Pancreas (tissue), 10 donors: ENCODE measurements at regions not wholly inside any gene's neighbourhood (a gene's known extent, or its start where the extent isn't known, plus 50 kb on each side); places are given as distances from the start of the nearest gene placed in this dataset.

Experiments used
- ATAC-seq, 4 donors: fragments of 200-7000 bp; cut with Tn5 transposase; one replicate each; pipeline versions ENCODE4 v1.8.0 to v1.9.1; 2020; ENCODE audit warnings: mild to moderate bottlenecking in 4 of 4, moderate library complexity in 4 of 4
- DNase-seq, 6 donors: peaks; one replicate each; pipeline ENCODE4 v3.0.0-alpha.2; 2020
- FAIRE-seq: peaks from 2 replicates; lab custom pipeline; 2012; peaks lifted over from hg19 to GRCh38; lab: Jason Lieb, UNC
- H3K27ac ChIP-seq, 4 donors: fragments of 200-600 bp; sonication (generic); 1 replicate in 3 of 4; 2 replicates in 1 of 4; pipeline versions ENCODE4 v1.5.0 to v1.8.0; 2020
- H3K27me3 ChIP-seq, 4 donors: fragments of 200-600 bp; one replicate each; pipeline ENCODE4 v1.8.0; 2021
- H3K36me3 ChIP-seq, 3 donors: fragments of 200-600 bp; sonication (generic) in 1 of 3; one replicate each; pipeline versions ENCODE4 v1.5.0 to v1.8.0; 2020 to 2021
- H3K4me1 ChIP-seq, 3 donors: fragments of 200-600 bp; one replicate each; pipeline ENCODE4 v1.8.0; 2021
- H3K4me3 ChIP-seq, 4 donors: fragments of 200-600 bp; sonication (generic) in 2 of 4; one replicate each; pipeline versions ENCODE4 v1.5.0 to v1.8.0; 2020 to 2021
- H3K9me3 ChIP-seq, 4 donors: fragments of 200-600 bp; one replicate each; pipeline ENCODE4 v1.8.0; 2021
- WGBS, 2 donors: extraction: QIAGEN DNeasy Blood & Tissue Kit; methylation state at CpG; one replicate each; pipeline ENCODE4 v1.1.7; 2013; 5-methylcytosine and 5-hydroxymethylcytosine counted together
- intact Hi-C, 3 donors: fragments of 100-400 bp; cut with DNase I; formaldehyde crosslinking; loops; one replicate each; pipeline versions ENCODE4 v1.11.1 to v1.14.2; 2022
- TF ChIP-seq, protein P1 (sequence below), 4 donors: fragments of 200-600 bp; sonication (generic) in 3 of 4; IDR thresholded peaks; one replicate each; pipeline versions ENCODE4 v1.5.0 to v1.8.0; 2021; ENCODE audit warnings: antibody characterized with exemption in 4 of 4
- donor health status: healthy with polysubstance abuse.
- donor health status: DM: no; HTN: no; CAD: no; lungs with moderate emphysema.
- donor health status: DM: no; HTN: no; CAD: no.
- donor health status: control.
- donor health status: control.
- donor health status: Bipolar disorder and iron deficiency.
- donor health status: DM: yes; HTN: yes; CAD: no.
- donor health status: DM: no; HTN: no; CAD: no.
- donor health status: DM: no; HTN: no; CAD: no.
- donor health status: DM: yes; HTN: yes; CAD: no.

- H3K4me3 ChIP-seq, result no peak overlapping the region
- no peaks in the 10 kb centered on the region for H3K36me3 ChIP-seq
- no peaks in the 10 kb centered on the region for H3K9me3 ChIP-seq
- DNase-seq (no peak), FAIRE-seq (no peak), ATAC-seq (no peak)
- H3K4me1 ChIP-seq, result no peaks in the 10 kb centered on the region
- 68 to 71% methylated on average over 1 of the region's 1 CpG for WGBS, 2 donors
- no peaks in the 10 kb centered on the region for H3K27me3 ChIP-seq
- TF ChIP-seq, protein P1, sequence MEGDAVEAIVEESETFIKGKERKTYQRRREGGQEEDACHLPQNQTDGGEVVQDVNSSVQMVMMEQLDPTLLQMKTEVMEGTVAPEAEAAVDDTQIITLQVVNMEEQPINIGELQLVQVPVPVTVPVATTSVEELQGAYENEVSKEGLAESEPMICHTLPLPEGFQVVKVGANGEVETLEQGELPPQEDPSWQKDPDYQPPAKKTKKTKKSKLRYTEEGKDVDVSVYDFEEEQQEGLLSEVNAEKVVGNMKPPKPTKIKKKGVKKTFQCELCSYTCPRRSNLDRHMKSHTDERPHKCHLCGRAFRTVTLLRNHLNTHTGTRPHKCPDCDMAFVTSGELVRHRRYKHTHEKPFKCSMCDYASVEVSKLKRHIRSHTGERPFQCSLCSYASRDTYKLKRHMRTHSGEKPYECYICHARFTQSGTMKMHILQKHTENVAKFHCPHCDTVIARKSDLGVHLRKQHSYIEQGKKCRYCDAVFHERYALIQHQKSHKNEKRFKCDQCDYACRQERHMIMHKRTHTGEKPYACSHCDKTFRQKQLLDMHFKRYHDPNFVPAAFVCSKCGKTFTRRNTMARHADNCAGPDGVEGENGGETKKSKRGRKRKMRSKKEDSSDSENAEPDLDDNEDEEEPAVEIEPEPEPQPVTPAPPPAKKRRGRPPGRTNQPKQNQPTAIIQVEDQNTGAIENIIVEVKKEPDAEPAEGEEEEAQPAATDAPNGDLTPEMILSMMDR (IDR thresholded peaks at IDR 0.05), result no peak
- intact Hi-C loops, result no loop called here
- H3K27ac ChIP-seq, result no peak overlapping the region
Observed at GRCh38 chr3:102141928-102142239, 292.6 kb downstream of the NFKBIZ start.

- TF ChIP-seq, protein P1 (IDR thresholded peaks at IDR 0.05), result no peak
- FAIRE-seq (no peak), ATAC-seq (no peak), DNase-seq (no peak)
- Histone ChIP-seq H3K36me3 (no peaks in the 10 kb centered on the region), H3K4me1 (no peaks in the 10 kb centered on the region), H3K4me3 (no peak overlapping the region), H3K9me3 (no peaks in the 10 kb centered on the region), H3K27me3 (no peaks in the 10 kb centered on the region), H3K27ac (no peak overlapping the region)
- 62 to 76% methylated on average over 2 of the region's 2 CpGs for WGBS, 2 donors
- intact Hi-C loops, result no loop called here
Observed at GRCh38 chr3:102142379-102143060, 292.3 kb upstream of the ZPLD1 start.

- H3K36me3 ChIP-seq, result no peaks in the 10 kb centered on the region
- H3K4me3 ChIP-seq, result no peak overlapping the region
- no peak overlapping the region for H3K27ac ChIP-seq
- no peak for ATAC-seq
- FAIRE-seq, result no peak
- intact Hi-C loops, result no loop called here
- no peaks in the 10 kb centered on the region for H3K27me3 ChIP-seq
- no peaks in the 10 kb centered on the region for H3K4me1 ChIP-seq
- no peak for DNase-seq
- WGBS, 2 donors, result 90 to 94% methylated on average over 1 of the region's 1 CpG
- TF ChIP-seq, protein P1 (IDR thresholded peaks at IDR 0.05), result no peak
- H3K9me3 ChIP-seq, result no peaks in the 10 kb centered on the region
Observed at GRCh38 chr3:102143536-102143935, 291.3 kb upstream of the ZPLD1 start.

- Histone ChIP-seq H3K4me3 (no peak overlapping the region), H3K9me3 (no peaks in the 10 kb centered on the region), H3K27me3 (no peaks in the 10 kb centered on the region), H3K4me1 (no peaks in the 10 kb centered on the region), H3K36me3 (no peaks in the 10 kb centered on the region), H3K27ac (no peak overlapping the region)
- intact Hi-C loops, result no loop called here
- FAIRE-seq, result no peak
- no peak for DNase-seq
- 77 to 86% methylated on average over 3 of the region's 3 CpGs for WGBS, 2 donors
- ATAC-seq, result no peak
- TF ChIP-seq, protein P1 (IDR thresholded peaks at IDR 0.05), result no peak
Observed at GRCh38 chr3:102144063-102144462, 290.8 kb upstream of the ZPLD1 start.

DNA sequence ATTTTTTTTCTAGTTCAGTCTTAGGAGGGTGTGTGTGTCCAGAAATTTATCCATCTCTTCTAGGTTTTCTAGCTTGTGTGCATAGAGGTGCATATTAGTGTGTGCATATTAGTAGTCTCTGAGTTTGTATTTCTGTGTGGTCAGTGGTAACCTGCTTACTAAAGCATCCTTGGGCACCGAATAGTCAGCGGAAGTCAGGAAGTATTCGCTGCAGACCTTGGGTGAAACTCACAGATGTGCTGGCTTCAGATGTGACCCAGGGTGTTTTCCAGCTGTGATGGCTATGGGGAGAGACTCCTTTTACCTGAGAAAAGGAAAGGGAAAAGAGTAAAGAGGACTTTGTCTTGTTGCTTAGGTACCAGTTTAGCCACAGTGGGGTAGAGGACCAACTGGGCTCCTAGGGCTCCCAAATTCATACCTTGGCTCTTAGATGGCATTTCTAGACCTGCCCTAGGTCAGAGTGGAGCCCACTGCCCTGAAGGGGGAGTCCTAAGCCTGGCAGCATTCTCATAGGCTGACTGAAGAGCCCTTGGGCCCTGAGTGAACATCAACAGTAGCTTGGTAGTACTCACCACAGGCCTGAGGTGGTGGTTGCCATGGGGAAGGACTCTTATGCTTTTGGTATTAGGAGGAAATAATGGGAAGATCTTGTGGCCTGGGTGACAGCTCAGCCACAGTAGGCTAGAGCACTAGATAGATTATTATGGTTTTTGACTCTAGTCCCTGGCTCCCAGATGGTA lies 286.0 kb upstream of the ZPLD1 start:
- Histone ChIP-seq H3K4me3 (no peak overlapping the region), H3K4me1 (no peaks in the 10 kb centered on the region), H3K9me3 (no peaks in the 10 kb centered on the region), H3K36me3 (no peaks in the 10 kb centered on the region), H3K27me3 (no peaks in the 10 kb centered on the region), H3K27ac (no peak overlapping the region)
- no peak for ATAC-seq
- WGBS, 2 donors, result 88 to 97% methylated on average over 3 of the region's 3 CpGs
- intact Hi-C loops, result no loop called here
- DNase-seq, result no peak
- no peak for FAIRE-seq
- TF ChIP-seq, protein P1 (IDR thresholded peaks at IDR 0.05), result no peak
